ENCODE measurements at regions not wholly inside any gene's neighbourhood (a gene's known extent, or its start where the extent isn't known, plus 50 kb on each side); places are given as distances from the start of the nearest gene placed in this dataset.

GRCh38 chr3:81863756-81864155 lies 102.3 kb upstream of the GBE1 start:
- no peak for TF ChIP-seq CTCF (IDR thresholded peaks at IDR 0.05; ENCODE audit: low read depth, low read length)
- DNase-seq (ENCODE audit: low read depth, low spot score), result no peak
- in situ Hi-C loops (cut with HindIII; ENCODE audit: low sequenced_read_pairs), result no loop called here
- H3K4me3 ChIP-seq (ENCODE audit: low read depth, low read length), result no peak overlapping the region

GRCh38 chr3:81861593-81861992 lies 100.1 kb upstream of the GBE1 start:
- in situ Hi-C loops (cut with HindIII; ENCODE audit: low sequenced_read_pairs), result no loop called here
- TF ChIP-seq CTCF (IDR thresholded peaks at IDR 0.05; ENCODE audit: low read depth, low read length), result no peak
- no peak overlapping the region for H3K4me3 ChIP-seq (ENCODE audit: low read depth, low read length)
- no peak for DNase-seq (ENCODE audit: low read depth, low spot score)

- no peak for TF ChIP-seq CTCF (IDR thresholded peaks at IDR 0.05; ENCODE audit: low read depth, low read length)
- no peak for DNase-seq (ENCODE audit: low read depth, low spot score)
- in situ Hi-C loops (cut with HindIII; ENCODE audit: low sequenced_read_pairs), result no loop called here
Measured at GRCh38 chr3:81859524-81859923, 98.1 kb upstream of the GBE1 start.

GRCh38 chr3:81853431-81853830 lies 92.0 kb upstream of the GBE1 start:
- no peak for DNase-seq (ENCODE audit: low read depth, low spot score)
- in situ Hi-C loops (cut with HindIII; ENCODE audit: low sequenced_read_pairs), result no loop called here
- TF ChIP-seq CTCF (IDR thresholded peaks at IDR 0.05; ENCODE audit: low read depth, low read length), result no peak
- no peak overlapping the region for H3K4me3 ChIP-seq (ENCODE audit: low read depth, low read length)

More at GRCh38 chr3:81859524-81859923, 98.1 kb upstream of the GBE1 start:
- no peak overlapping the region for H3K4me3 ChIP-seq (ENCODE audit: low read depth, low read length)

- no peak for TF ChIP-seq CTCF (IDR thresholded peaks at IDR 0.05; ENCODE audit: low read depth, low read length)
- H3K4me3 ChIP-seq (ENCODE audit: low read depth, low read length), result no peak overlapping the region
- in situ Hi-C loops (cut with HindIII; ENCODE audit: low sequenced_read_pairs), result no loop called here
- no peak for DNase-seq (ENCODE audit: low read depth, low spot score)
Measured at GRCh38 chr3:81851176-81851575, 89.7 kb upstream of the GBE1 start.

GRCh38 chr3:81846988-81847387 lies 85.5 kb upstream of the GBE1 start:
- H3K4me3 ChIP-seq (ENCODE audit: low read depth, low read length), result no peak overlapping the region
- no peak for DNase-seq (ENCODE audit: low read depth, low spot score)
- in situ Hi-C loops (cut with HindIII; ENCODE audit: low sequenced_read_pairs), result no loop called here
- no peak for TF ChIP-seq CTCF (IDR thresholded peaks at IDR 0.05; ENCODE audit: low read depth, low read length)

GRCh38 chr3:81841540-81841939 lies 80.1 kb upstream of the GBE1 start:
- no peak for TF ChIP-seq CTCF (IDR thresholded peaks at IDR 0.05; ENCODE audit: low read depth, low read length)
- DNase-seq (ENCODE audit: low read depth, low spot score), result no peak
- in situ Hi-C loops (cut with HindIII; ENCODE audit: low sequenced_read_pairs), result no loop called here
- no peak overlapping the region for H3K4me3 ChIP-seq (ENCODE audit: low read depth, low read length)

All from astrocyte of the spinal cord (primary cell).